ENCODE measurements at regions not wholly inside any gene's neighbourhood (a gene's known extent, or its start where the extent isn't known, plus 50 kb on each side); places are given as distances from the start of the nearest gene placed in this dataset.

- no peaks in the 10 kb centered on the region for H3K27me3 ChIP-seq (ENCODE audit: insufficient read depth, low read length)
- H3K9me2 ChIP-seq (ENCODE audit: insufficient read depth) = no peaks in the 10 kb centered on the region
- ChIA-PET CTCF (no interaction called here), RAD21 (ENCODE audit: low non-redundant PET in 1 of 2, low total read pairs in 2 of 2, uncharacterized antibody in 2 of 2, unreplicated experiment in 2 of 2) (no interaction called here), POLR2A (no interaction called here)
- H3K27ac ChIP-seq (ENCODE audit: low read depth, low read length) = no peak overlapping the region
- no peak for DNase-seq (ENCODE audit: low read depth, low spot score)
- peaks cover 0 to 3% of the 10 kb centered on the region in 2 experiments; a peak in 1 of 4 replicates for H3K4me1 ChIP-seq (ENCODE audit: control insufficient read depth in 1 of 2, insufficient read depth in 2 of 2, low read length in 2 of 2)
- H3K79me2 ChIP-seq (ENCODE audit: insufficient read depth, low read length) = no peaks in the 10 kb centered on the region
- H3K36me3 ChIP-seq (ENCODE audit: control insufficient read depth in 1 of 2, insufficient read depth in 2 of 2, low read length in 2 of 2) = no peaks in the 10 kb centered on the region
- TF ChIP-seq SP1 (IDR thresholded peaks at IDR 0.05; ENCODE audit: low read depth) = no peak
- no peak for TF ChIP-seq ATF3 (IDR thresholded peaks at IDR 0.05)
- TF ChIP-seq EZH2 (IDR thresholded peaks at IDR 0.05) = no peak
- H4K20me1 ChIP-seq (ENCODE audit: insufficient read depth) = no peaks in the 10 kb centered on the region
- no peak for ATAC-seq
- H3K4me2 ChIP-seq (ENCODE audit: low read length) = no peak overlapping the region
- no peak overlapping the region for H2AFZ ChIP-seq (ENCODE audit: low read depth, low read length, poor library complexity, severe bottlenecking)
- BruUV-seq (replicated peaks) = no TSS peak
- intact Hi-C loops (cut with micrococcal nuclease) = no loop called here
- H3K9me3 ChIP-seq (ENCODE audit: control insufficient read depth in 1 of 2, insufficient read depth in 1 of 2, low read depth in 1 of 2, low read length in 2 of 2) = no peaks in the 10 kb centered on the region
- H3K9ac ChIP-seq (ENCODE audit: low read length) = no peak overlapping the region
- H3K4me3 ChIP-seq (replicated peaks in 1 of 2; ENCODE audit: low read depth in 1 of 2, low read length in 2 of 2) = no peak overlapping the region
These were observed 78.7 kb downstream of the ICOS start for GRCh38 chr2:204015118-204015843.

- DNase-seq (ENCODE audit: low read depth, low spot score) (no peak), ATAC-seq (no peak)
- Histone ChIP-seq H3K4me2 (ENCODE audit: low read length) (no peak overlapping the region), H3K9ac (ENCODE audit: low read length) (no peak overlapping the region), H3K27ac (ENCODE audit: low read depth, low read length) (no peak overlapping the region), H3K79me2 (ENCODE audit: insufficient read depth, low read length) (no peaks in the 10 kb centered on the region), H3K9me2 (ENCODE audit: insufficient read depth) (no peaks in the 10 kb centered on the region), H4K20me1 (ENCODE audit: insufficient read depth) (no peaks in the 10 kb centered on the region), H3K27me3 (ENCODE audit: insufficient read depth, low read length) (no peaks in the 10 kb centered on the region), H2AFZ (ENCODE audit: low read depth, low read length, poor library complexity, severe bottlenecking) (no peak overlapping the region), H3K9me3 (ENCODE audit: control insufficient read depth in 1 of 2, insufficient read depth in 1 of 2, low read depth in 1 of 2, low read length in 2 of 2) (no peaks in the 10 kb centered on the region), H3K4me1 (ENCODE audit: control insufficient read depth in 1 of 2, insufficient read depth in 2 of 2, low read length in 2 of 2) (no peaks in the 10 kb centered on the region), H3K36me3 (ENCODE audit: control insufficient read depth in 1 of 2, insufficient read depth in 2 of 2, low read length in 2 of 2) (no peaks in the 10 kb centered on the region), H3K4me3 (replicated peaks in 1 of 2; ENCODE audit: low read depth in 1 of 2, low read length in 2 of 2) (no peak overlapping the region)
- intact Hi-C loops (cut with micrococcal nuclease) = no loop called here
- TF ChIP-seq SRF (IDR thresholded peaks at IDR 0.05; ENCODE audit: low read depth) (no peak), POLR2A (IDR thresholded peaks at IDR 0.05; ENCODE audit: borderline replicate concordance, extremely low read depth, insufficient read depth, insufficient read length) (no peak), EZH2phosphoT487 (IDR thresholded peaks at IDR 0.05; ENCODE audit: borderline replicate concordance) (no peak)
- ChIA-PET POLR2A (no interaction called here), RAD21 (ENCODE audit: low non-redundant PET in 1 of 2, low total read pairs in 2 of 2, uncharacterized antibody in 2 of 2, unreplicated experiment in 2 of 2) (no interaction called here), CTCF (no interaction called here)
- BruUV-seq (replicated peaks) = no TSS peak
These were observed 82.2 kb downstream of the ICOS start for GRCh38 chr2:204018717-204019116.
